Right lobe of liver (tissue), 4 donors: ENCODE measurements at regions not wholly inside any gene's neighbourhood (a gene's known extent, or its start where the extent isn't known, plus 50 kb on each side); places are given as distances from the start of the nearest gene placed in this dataset.

Source experiments
- POLR2A ChIP-seq: fragments of 450-650 bp; IDR thresholded peaks from one replicate; pipeline ENCODE4 v1.6.1; 2017; ENCODE audit warnings: antibody characterized with exemption, mild to moderate bottlenecking
- TF ChIP-seq, protein P1 (sequence below), 4 donors: fragments of 200-600 bp in 3 of 4; fragments of 450-650 bp in 1 of 4; IDR thresholded peaks; one replicate each; pipeline versions ENCODE4 v1.5.1 to v1.8.0; 2016 to 2022; ENCODE audit warnings: antibody characterized with exemption in 4 of 4, mild to moderate bottlenecking in 2 of 4
- donor health status: DM: no; HTN: no; CAD: no.
- donor health status: DM: no; HTN: no; CAD: no.
- donor health status: DM: no; HTN: yes; CAD: no.

GRCh38 chr6:145257704-145258103 is 477.6 kb downstream of the EPM2A start:
- TF ChIP-seq, protein P1, sequence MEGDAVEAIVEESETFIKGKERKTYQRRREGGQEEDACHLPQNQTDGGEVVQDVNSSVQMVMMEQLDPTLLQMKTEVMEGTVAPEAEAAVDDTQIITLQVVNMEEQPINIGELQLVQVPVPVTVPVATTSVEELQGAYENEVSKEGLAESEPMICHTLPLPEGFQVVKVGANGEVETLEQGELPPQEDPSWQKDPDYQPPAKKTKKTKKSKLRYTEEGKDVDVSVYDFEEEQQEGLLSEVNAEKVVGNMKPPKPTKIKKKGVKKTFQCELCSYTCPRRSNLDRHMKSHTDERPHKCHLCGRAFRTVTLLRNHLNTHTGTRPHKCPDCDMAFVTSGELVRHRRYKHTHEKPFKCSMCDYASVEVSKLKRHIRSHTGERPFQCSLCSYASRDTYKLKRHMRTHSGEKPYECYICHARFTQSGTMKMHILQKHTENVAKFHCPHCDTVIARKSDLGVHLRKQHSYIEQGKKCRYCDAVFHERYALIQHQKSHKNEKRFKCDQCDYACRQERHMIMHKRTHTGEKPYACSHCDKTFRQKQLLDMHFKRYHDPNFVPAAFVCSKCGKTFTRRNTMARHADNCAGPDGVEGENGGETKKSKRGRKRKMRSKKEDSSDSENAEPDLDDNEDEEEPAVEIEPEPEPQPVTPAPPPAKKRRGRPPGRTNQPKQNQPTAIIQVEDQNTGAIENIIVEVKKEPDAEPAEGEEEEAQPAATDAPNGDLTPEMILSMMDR (IDR thresholded peaks at IDR 0.05) = no peak
- no peak for TF ChIP-seq POLR2A
